Ishikawa (cell line): ENCODE measurements at regions not wholly inside any gene's neighbourhood (a gene's known extent, or its start where the extent isn't known, plus 50 kb on each side); places are given as distances from the start of the nearest gene placed in this dataset.

Experiments
- CEBPB ChIP-seq: IDR thresholded peaks from 2 replicates; pipeline ENCODE4 v1.6.1; 2012
- CREB1 ChIP-seq: IDR thresholded peaks from 2 replicates; pipeline ENCODE4 v1.6.1; 2012; ENCODE audit warnings: low read depth
- FOXM1 ChIP-seq: IDR thresholded peaks from 2 replicates; pipeline ENCODE4 v1.6.1; 2012; ENCODE audit warnings: low read depth, borderline replicate concordance
- RAD21 ChIP-seq: IDR thresholded peaks from 2 replicates; pipeline ENCODE4 v1.6.1; 2012; ENCODE audit warnings: low read depth
- TAF1 ChIP-seq: IDR thresholded peaks from 2 replicates; pipeline ENCODE4 v1.6.1; 2012; ENCODE audit warnings: low read depth, mild to moderate bottlenecking
- TEAD4 ChIP-seq: IDR thresholded peaks from 2 replicates; pipeline ENCODE4 v1.6.1; 2012
- YY1 ChIP-seq: IDR thresholded peaks from 2 replicates; pipeline ENCODE4 v1.6.1; 2012; ENCODE audit warnings: low read depth
- ZBTB7A ChIP-seq: IDR thresholded peaks from 2 replicates; pipeline ENCODE4 v1.6.1; 2012; ENCODE audit warnings: low read depth

GRCh38 chr2:239703834-239704233 lies 303.0 kb upstream of the HDAC4 start:
- TF ChIP-seq ZBTB7A: no peak
- TF ChIP-seq TEAD4: no peak
- no peak for TF ChIP-seq TAF1
- no peak for TF ChIP-seq RAD21
- no peak for TF ChIP-seq CREB1
- TF ChIP-seq YY1: no peak
- no peak for TF ChIP-seq CEBPB
- TF ChIP-seq FOXM1: no peak
